Calu3 (cell line): ENCODE measurements at regions not wholly inside any gene's neighbourhood (a gene's known extent, or its start where the extent isn't known, plus 50 kb on each side); places are given as distances from the start of the nearest gene placed in this dataset.

Source experiments
- BruUV-seq: library from RNA; stranded (reverse); fragments of 400-500 nt; replicated peaks from 2 replicates; lab custom pipeline; 2021; lab: Mats Ljungman, UMichigan
- CTCF ChIA-PET: fragments of 300-600 bp; sonication (Branson Sonifier 250); formaldehyde crosslinking; loops from one replicate; lab custom pipeline; 2022; ENCODE audit warnings: antibody characterized with exemption; lab: Charles Lee
- DNase-seq: peaks from one replicate; pipeline ENCODE4 v3.0.0; 2022
- H3K27ac Mint-ChIP-seq: one replicate; pipeline ENCODE4 v1.8.0; 2022; ENCODE audit warnings: mixed read lengths; ENCODE audit not compliant: unreplicated experiment
- H3K27me3 Mint-ChIP-seq: one replicate; pipeline ENCODE4 v1.8.0; 2022; ENCODE audit warnings: mixed read lengths; ENCODE audit not compliant: unreplicated experiment
- H3K36me3 Mint-ChIP-seq: one replicate; pipeline ENCODE4 v1.8.0; 2022; ENCODE audit warnings: mild to moderate bottlenecking, moderate library complexity, mixed read lengths; ENCODE audit not compliant: insufficient read depth, unreplicated experiment
- H3K4me1 Mint-ChIP-seq: one replicate; pipeline ENCODE4 v1.8.0; 2022; ENCODE audit warnings: mild to moderate bottlenecking, low read depth, mixed read lengths; ENCODE audit not compliant: unreplicated experiment
- H3K4me3 Mint-ChIP-seq: one replicate; pipeline ENCODE4 v1.8.0; 2022; ENCODE audit warnings: mild to moderate bottlenecking, low read depth, moderate library complexity, mixed read lengths; ENCODE audit not compliant: unreplicated experiment
- H3K9me3 Mint-ChIP-seq: one replicate; pipeline ENCODE4 v1.8.0; 2022; ENCODE audit warnings: low read depth, mixed read lengths; ENCODE audit not compliant: unreplicated experiment
- CTCF ChIP-seq: fragments of 200-600 bp; IDR thresholded peaks from one replicate; pipeline ENCODE4 v1.8.0; 2022; ENCODE audit warnings: antibody characterized with exemption; ENCODE audit not compliant: unreplicated experiment
- intact Hi-C: fragments of 100-400 bp; cut with micrococcal nuclease; formaldehyde crosslinking; loops from one replicate; pipeline ENCODE4 v1.10.0; 2022; ENCODE audit not compliant: unreplicated experiment

- intact Hi-C loops = no loop called here
- H3K27me3 Mint-ChIP-seq = peaks cover 50% of the 10 kb centered on the region
- BruUV-seq = no TSS peak
- H3K4me3 Mint-ChIP-seq = no peak overlapping the region
- H3K27ac Mint-ChIP-seq = no peak overlapping the region
- DNase-seq = no peak
- CTCF ChIA-PET = no interaction called here
- H3K36me3 Mint-ChIP-seq = no peaks in the 10 kb centered on the region
- no peaks in the 10 kb centered on the region for H3K4me1 Mint-ChIP-seq
- H3K9me3 Mint-ChIP-seq = no peaks in the 10 kb centered on the region
- no peak for TF ChIP-seq CTCF
These were observed 864.0 kb downstream of the TMEM121 start for GRCh38 chr14:106390401-106390800.

- Mint-ChIP-seq H3K4me3 (no peak overlapping the region), H3K4me1 (no peaks in the 10 kb centered on the region), H3K27ac (no peak overlapping the region), H3K27me3 (peaks cover 56% of the 10 kb centered on the region), H3K36me3 (no peaks in the 10 kb centered on the region), H3K9me3 (no peaks in the 10 kb centered on the region)
- no TSS peak for BruUV-seq
- CTCF ChIA-PET = no interaction called here
- intact Hi-C loops = no loop called here
- no peak for TF ChIP-seq CTCF
- DNase-seq = no peak
These were observed 864.6 kb downstream of the TMEM121 start for GRCh38 chr14:106390947-106391346.

- CTCF ChIA-PET = no interaction called here
- no peaks in the 10 kb centered on the region for H3K4me1 Mint-ChIP-seq
- no peaks in the 10 kb centered on the region for H3K9me3 Mint-ChIP-seq
- intact Hi-C loops = no loop called here
- no peak for TF ChIP-seq CTCF
- H3K27me3 Mint-ChIP-seq = peaks cover 71% of the 10 kb centered on the region
- no TSS peak for BruUV-seq
- DNase-seq = no peak
- no peak overlapping the region for H3K27ac Mint-ChIP-seq
- no peak overlapping the region for H3K4me3 Mint-ChIP-seq
- H3K36me3 Mint-ChIP-seq = no peaks in the 10 kb centered on the region
These were observed 867.4 kb downstream of the TMEM121 start for GRCh38 chr14:106393742-106394141.

- intact Hi-C loops = no loop called here
- BruUV-seq = no TSS peak
- no peak for TF ChIP-seq CTCF
- Mint-ChIP-seq H3K4me3 (no peak overlapping the region), H3K36me3 (no peaks in the 10 kb centered on the region), H3K4me1 (no peaks in the 10 kb centered on the region), H3K27ac (no peak overlapping the region), H3K9me3 (no peaks in the 10 kb centered on the region), H3K27me3 (peaks cover 57% of the 10 kb centered on the region)
- CTCF ChIA-PET = interaction anchor here (0.6 kb wide), 1 partner anchor 41 kb away, joined by 3 read pairs; no protein-coding TSS in a partner anchor
- no peak for DNase-seq
These were observed 869.2 kb downstream of the TMEM121 start for GRCh38 chr14:106395456-106396050.
